ENCODE measurements at regions not wholly inside any gene's neighbourhood (a gene's known extent, or its start where the extent isn't known, plus 50 kb on each side); places are given as distances from the start of the nearest gene placed in this dataset.

DNA sequence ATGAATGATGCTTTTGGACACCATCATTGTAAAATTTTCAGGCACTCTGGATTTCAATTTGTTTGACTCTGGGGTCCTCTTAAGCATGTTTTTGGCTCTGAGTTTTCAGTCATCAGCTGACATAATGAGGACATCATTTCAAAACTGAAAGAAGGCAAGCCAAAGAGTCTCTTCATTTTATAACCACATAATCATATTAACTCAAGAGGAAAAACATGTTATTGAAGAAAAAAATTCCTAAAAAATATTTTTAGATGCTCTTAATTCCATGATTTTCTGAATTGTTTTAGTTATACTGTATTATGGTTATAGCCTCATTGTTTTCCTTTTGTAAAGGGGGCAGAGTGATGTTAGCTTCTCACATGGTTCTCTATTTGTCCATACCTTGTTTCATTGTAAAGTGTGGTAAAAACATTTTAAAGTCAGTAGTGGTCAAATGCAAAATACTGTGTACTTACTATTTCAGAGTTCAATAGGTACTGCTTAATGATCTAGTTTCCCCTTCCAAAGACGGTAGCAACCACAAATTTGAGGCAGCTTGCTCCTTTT lies 472.1 kb downstream of the DMRT2 start:
- no peak for DNase-seq (ENCODE audit: low spot score in 2 of 2)
- no peak for TF ChIP-seq POLR2A (IDR thresholded peaks at IDR 0.05)
- no peak for TF ChIP-seq POLR2AphosphoS5 (IDR thresholded peaks at IDR 0.05)
- TF ChIP-seq, protein P1, sequence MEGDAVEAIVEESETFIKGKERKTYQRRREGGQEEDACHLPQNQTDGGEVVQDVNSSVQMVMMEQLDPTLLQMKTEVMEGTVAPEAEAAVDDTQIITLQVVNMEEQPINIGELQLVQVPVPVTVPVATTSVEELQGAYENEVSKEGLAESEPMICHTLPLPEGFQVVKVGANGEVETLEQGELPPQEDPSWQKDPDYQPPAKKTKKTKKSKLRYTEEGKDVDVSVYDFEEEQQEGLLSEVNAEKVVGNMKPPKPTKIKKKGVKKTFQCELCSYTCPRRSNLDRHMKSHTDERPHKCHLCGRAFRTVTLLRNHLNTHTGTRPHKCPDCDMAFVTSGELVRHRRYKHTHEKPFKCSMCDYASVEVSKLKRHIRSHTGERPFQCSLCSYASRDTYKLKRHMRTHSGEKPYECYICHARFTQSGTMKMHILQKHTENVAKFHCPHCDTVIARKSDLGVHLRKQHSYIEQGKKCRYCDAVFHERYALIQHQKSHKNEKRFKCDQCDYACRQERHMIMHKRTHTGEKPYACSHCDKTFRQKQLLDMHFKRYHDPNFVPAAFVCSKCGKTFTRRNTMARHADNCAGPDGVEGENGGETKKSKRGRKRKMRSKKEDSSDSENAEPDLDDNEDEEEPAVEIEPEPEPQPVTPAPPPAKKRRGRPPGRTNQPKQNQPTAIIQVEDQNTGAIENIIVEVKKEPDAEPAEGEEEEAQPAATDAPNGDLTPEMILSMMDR (IDR thresholded peaks at IDR 0.05) = no peak
- no peaks in the 10 kb centered on the region for H3K36me3 ChIP-seq

DNA sequence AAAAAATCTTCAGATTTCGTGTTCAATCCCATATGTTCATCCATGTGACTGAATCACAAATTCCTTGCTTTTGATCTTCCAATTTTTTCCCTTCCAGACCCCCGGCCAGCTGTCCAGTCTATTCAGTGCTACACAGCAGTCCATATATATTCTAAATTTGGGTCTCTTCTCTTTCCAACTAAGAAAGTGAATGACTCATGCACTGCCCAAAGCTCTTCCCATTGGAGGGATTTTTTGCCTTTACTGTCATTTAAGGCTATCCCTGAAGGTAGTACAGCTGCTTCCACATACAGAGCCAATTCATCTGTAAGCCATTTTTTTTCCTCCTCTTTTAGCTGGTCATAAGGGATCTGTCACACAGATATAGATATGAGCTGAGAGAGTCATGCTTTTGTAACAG lies 478.3 kb downstream of the DMRT2 start:
- no peaks in the 10 kb centered on the region for H3K36me3 ChIP-seq
- no peak overlapping the region for H3K27ac ChIP-seq
- no peaks in the 10 kb centered on the region for H3K4me1 ChIP-seq
- TF ChIP-seq, protein P1 (IDR thresholded peaks at IDR 0.05) = no peak
- no peak for TF ChIP-seq POLR2A (IDR thresholded peaks at IDR 0.05)
- no peak for TF ChIP-seq POLR2AphosphoS5 (IDR thresholded peaks at IDR 0.05)
- intact Hi-C loops (cut with DNase I; ENCODE audit: low total_unique reads) = no loop called here
- no peaks in the 10 kb centered on the region for H3K9me3 ChIP-seq
- no peak for DNase-seq (ENCODE audit: low spot score in 2 of 2)
- no peaks in the 10 kb centered on the region for H3K27me3 ChIP-seq
- no peak overlapping the region for H3K4me3 ChIP-seq

More for the DNA sequence above, 472.1 kb downstream of the DMRT2 start:
- H3K27me3 ChIP-seq = no peaks in the 10 kb centered on the region
- H3K4me3 ChIP-seq = no peak overlapping the region
- H3K27ac ChIP-seq = no peak overlapping the region
- intact Hi-C loops (cut with DNase I; ENCODE audit: low total_unique reads) = no loop called here
- no peaks in the 10 kb centered on the region for H3K9me3 ChIP-seq
- no peaks in the 10 kb centered on the region for H3K4me1 ChIP-seq

DNA sequence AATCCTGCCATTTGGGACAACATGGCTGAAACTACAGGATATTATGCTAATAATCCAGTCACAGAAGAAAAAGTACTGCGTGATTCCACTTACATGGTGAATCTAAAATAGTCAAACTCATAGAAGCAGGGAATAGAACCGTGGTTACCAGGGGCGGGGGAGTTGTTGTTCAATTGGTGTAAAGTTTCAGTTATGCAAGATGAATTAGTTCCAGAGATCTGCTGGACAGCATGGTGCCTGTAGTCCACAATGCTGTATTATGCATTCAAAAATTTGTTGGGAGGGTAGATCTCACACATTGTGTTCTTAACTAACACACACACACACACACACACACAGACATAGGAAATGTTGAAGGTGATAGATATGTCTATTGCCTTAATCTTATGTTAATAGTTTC lies 480.5 kb downstream of the DMRT2 start:
- H3K9me3 ChIP-seq = no peaks in the 10 kb centered on the region
- no peak overlapping the region for H3K4me3 ChIP-seq
- TF ChIP-seq POLR2AphosphoS5 (IDR thresholded peaks at IDR 0.05) (no peak), POLR2A (IDR thresholded peaks at IDR 0.05) (no peak)
- TF ChIP-seq, protein P1 (IDR thresholded peaks at IDR 0.05) = no peak
- H3K27ac ChIP-seq = no peak overlapping the region
- H3K36me3 ChIP-seq = no peaks in the 10 kb centered on the region
- no peak for DNase-seq (ENCODE audit: low spot score in 2 of 2)
- intact Hi-C loops (cut with DNase I; ENCODE audit: low total_unique reads) = no loop called here
- no peaks in the 10 kb centered on the region for H3K4me1 ChIP-seq
- no peaks in the 10 kb centered on the region for H3K27me3 ChIP-seq

DNA sequence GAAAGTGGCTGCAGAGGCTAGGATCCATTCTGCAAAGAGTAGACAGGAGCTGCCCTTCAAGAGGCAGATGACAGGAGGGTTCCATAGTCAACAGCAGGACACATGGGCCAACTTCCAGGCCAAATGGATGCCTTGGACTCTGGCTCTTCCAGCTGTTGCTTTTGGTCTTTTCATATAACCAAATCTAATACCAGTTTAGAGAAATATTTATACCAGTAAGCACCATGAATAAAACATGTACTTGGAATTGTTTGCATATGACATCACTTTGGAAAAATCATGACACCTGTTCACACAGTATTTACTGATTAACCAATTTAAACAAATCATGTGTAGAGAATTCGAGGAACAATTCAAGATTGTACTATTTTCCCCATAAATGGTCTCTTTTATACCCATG lies 481.3 kb downstream of the DMRT2 start:
- Histone ChIP-seq H3K27ac (no peak overlapping the region), H3K36me3 (no peaks in the 10 kb centered on the region), H3K4me1 (no peaks in the 10 kb centered on the region), H3K9me3 (no peaks in the 10 kb centered on the region), H3K27me3 (no peaks in the 10 kb centered on the region), H3K4me3 (no peak overlapping the region)
- TF ChIP-seq POLR2AphosphoS5 (IDR thresholded peaks at IDR 0.05) = no peak
- TF ChIP-seq, protein P1 (IDR thresholded peaks at IDR 0.05) = no peak
- TF ChIP-seq POLR2A (IDR thresholded peaks at IDR 0.05) = no peak
- intact Hi-C loops (cut with DNase I; ENCODE audit: low total_unique reads) = no loop called here
- DNase-seq (ENCODE audit: low spot score in 2 of 2) = no peak

DNA sequence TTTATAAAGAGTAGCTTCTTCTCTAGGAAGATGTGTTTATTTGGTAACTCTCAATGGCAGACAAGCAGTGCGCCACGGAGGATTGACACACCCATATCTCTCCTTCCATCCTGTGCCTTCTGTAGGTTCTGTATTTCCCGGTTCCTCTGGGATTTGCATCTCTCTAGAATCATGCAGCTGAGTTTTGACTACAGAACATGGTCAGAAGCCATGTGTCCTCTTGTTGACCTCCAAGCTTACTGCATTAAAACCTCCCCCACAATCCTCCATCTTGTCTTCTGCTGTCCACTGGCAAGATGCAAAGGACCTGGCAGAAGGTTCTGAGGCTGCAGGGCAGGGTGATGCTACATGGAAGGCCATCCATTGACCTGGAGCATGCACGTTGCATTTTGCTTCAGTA lies 482.0 kb downstream of the DMRT2 start:
- TF ChIP-seq, protein P1 (IDR thresholded peaks at IDR 0.05) = no peak
- no peak for TF ChIP-seq POLR2AphosphoS5 (IDR thresholded peaks at IDR 0.05)
- TF ChIP-seq POLR2A (IDR thresholded peaks at IDR 0.05) = no peak
- Histone ChIP-seq H3K4me1 (no peaks in the 10 kb centered on the region), H3K9me3 (no peaks in the 10 kb centered on the region), H3K27ac (no peak overlapping the region), H3K27me3 (no peaks in the 10 kb centered on the region), H3K4me3 (no peak overlapping the region), H3K36me3 (no peaks in the 10 kb centered on the region)
- DNase-seq (ENCODE audit: low spot score in 2 of 2) = no peak
- intact Hi-C loops (cut with DNase I; ENCODE audit: low total_unique reads) = no loop called here
